GM10248 (cell line): ENCODE measurements at regions not wholly inside any gene's neighbourhood (a gene's known extent, or its start where the extent isn't known, plus 50 kb on each side); places are given as distances from the start of the nearest gene placed in this dataset.
A peak's percentile ranks its signal among the peaks of the same experiment; 100 is the strongest.
"Not testable (repeated sequence)": the region's sequence is repeated elsewhere in the genome, so short reads cannot be mapped to it uniquely, and the experiment has no call there.

Source experiments
- CTCF ChIA-PET: fragments of 300-600 bp; sonication (Branson Sonifier 250); formaldehyde crosslinking; extraction: SDS; loops from one replicate; lab custom pipeline; 2021; ENCODE audit warnings: antibody characterized with exemption; lab: Yijun Ruan, JAX
- POLR2A ChIA-PET: fragments of 350-650 bp; sonication (Branson Sonifier 250); formaldehyde crosslinking; extraction: SDS; loops from one replicate; lab custom pipeline; 2020; ENCODE audit warnings: antibody characterized with exemption; lab: Yijun Ruan, JAX
- DNase-seq: peaks from one replicate; pipeline ENCODE4 v3.0.0; 2012; ENCODE audit errors: extremely low spot score
- TF ChIP-seq, protein P1 (sequence below): IDR thresholded peaks from 2 replicates; pipeline ENCODE4 v1.5.1; 2012; ENCODE audit warnings: mild to moderate bottlenecking, low read depth; ENCODE audit errors: extremely low read depth, missing control alignments, control extremely low read depth

DNA sequence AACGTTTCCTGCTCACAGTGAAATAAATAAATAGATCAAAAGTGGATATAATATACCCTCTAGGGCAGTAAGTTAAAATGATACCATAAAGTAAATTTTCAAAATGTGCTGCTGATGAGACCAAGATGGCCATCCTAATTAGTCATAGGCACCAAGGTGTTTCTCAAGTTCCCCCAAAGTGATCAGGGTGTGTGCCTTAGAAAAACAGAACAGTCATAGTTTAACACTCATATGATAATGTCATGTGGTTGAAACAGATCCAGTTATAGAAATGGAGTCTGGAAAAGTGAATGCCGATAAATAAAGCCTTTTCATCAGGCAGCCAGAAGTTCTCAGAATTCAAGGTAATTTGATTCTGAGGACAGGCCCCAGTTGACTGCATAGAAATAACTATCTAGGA lies 161.5 kb upstream of the CDKN2B start:
- TF ChIP-seq, protein P1, sequence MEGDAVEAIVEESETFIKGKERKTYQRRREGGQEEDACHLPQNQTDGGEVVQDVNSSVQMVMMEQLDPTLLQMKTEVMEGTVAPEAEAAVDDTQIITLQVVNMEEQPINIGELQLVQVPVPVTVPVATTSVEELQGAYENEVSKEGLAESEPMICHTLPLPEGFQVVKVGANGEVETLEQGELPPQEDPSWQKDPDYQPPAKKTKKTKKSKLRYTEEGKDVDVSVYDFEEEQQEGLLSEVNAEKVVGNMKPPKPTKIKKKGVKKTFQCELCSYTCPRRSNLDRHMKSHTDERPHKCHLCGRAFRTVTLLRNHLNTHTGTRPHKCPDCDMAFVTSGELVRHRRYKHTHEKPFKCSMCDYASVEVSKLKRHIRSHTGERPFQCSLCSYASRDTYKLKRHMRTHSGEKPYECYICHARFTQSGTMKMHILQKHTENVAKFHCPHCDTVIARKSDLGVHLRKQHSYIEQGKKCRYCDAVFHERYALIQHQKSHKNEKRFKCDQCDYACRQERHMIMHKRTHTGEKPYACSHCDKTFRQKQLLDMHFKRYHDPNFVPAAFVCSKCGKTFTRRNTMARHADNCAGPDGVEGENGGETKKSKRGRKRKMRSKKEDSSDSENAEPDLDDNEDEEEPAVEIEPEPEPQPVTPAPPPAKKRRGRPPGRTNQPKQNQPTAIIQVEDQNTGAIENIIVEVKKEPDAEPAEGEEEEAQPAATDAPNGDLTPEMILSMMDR, result no peak
- CTCF ChIA-PET, result no interaction called here
- DNase-seq, result no peak
- POLR2A ChIA-PET, result no interaction called here

DNA sequence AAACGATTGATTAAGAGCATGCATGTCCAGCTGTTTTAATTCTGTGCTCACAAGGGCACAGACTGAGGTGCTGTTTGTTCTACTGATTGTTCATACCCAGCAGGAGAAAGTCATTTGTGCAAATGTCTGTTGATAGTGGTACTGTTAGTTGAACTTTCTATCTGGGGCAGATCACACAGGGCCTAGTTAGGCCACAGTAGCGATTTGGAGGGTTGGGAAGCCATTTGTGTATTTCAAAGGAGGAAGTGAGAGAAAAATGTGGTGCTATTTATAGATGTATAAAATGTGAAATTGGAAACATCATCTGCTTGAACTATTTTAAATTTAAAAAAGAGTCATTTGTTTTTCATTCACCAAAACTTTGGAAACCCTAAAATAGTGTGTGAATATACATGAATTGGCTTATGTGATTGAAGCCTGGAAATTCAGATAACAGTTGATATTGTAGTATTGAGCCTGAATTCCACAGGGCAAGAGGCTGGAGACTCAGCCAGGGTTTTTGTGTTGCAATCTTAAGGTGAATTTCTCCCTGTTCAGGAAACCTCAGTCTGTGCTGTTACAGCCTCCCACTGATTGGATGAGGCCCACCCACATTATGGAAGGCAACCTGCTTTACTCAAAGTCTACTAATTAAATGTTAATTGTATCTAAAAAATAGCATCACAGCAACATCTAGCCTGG lies 162.0 kb upstream of the CDKN2B start:
- POLR2A ChIA-PET, result no interaction called here
- CTCF ChIA-PET, result no interaction called here
- TF ChIP-seq, protein P1, result no peak
- peak; percentile 9 for DNase-seq

DNA sequence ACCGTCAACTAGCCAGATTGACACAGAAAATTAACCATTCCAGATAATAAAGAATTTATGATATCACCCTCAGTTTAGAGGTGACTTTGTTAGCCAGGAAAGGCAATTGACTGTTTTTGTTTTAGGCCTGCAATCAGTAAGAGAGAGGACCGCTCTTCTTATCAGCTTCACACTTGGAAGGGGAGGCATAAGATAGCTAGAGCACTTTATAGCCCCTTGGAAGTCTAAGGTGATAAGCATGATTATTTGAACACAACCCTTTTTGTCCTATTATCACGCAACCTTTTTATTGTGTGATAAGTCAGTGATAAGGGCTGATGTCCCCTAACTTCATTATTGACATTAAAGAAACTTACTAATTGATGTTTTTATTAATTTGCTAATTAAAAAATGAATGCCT lies 162.6 kb upstream of the CDKN2B start:
- DNase-seq, result no peak
- ChIA-PET POLR2A (no interaction called here), CTCF (no interaction called here)
- TF ChIP-seq, protein P1, result no peak

DNA sequence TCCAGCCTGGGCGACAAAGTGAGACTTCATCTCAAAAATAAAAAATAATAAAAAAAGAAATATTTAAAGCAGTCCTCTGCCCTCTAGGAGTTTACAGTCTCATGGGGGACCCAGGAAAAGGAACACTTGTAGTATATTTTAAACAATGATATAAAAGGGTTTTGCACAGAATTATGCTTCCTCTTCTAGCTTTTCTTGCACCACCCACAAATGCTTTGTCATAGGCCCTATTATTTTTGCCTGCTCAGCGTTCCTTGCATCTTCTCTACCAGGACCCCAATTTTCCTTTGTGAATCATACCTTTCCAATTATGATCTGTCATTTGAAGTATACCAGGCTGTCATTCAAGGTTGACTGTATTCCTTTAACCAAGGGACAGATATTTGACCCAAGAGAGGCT lies 164.8 kb upstream of the CDKN2B start:
- TF ChIP-seq, protein P1, result no peak
- POLR2A ChIA-PET, result no interaction called here
- CTCF ChIA-PET, result no interaction called here

DNA sequence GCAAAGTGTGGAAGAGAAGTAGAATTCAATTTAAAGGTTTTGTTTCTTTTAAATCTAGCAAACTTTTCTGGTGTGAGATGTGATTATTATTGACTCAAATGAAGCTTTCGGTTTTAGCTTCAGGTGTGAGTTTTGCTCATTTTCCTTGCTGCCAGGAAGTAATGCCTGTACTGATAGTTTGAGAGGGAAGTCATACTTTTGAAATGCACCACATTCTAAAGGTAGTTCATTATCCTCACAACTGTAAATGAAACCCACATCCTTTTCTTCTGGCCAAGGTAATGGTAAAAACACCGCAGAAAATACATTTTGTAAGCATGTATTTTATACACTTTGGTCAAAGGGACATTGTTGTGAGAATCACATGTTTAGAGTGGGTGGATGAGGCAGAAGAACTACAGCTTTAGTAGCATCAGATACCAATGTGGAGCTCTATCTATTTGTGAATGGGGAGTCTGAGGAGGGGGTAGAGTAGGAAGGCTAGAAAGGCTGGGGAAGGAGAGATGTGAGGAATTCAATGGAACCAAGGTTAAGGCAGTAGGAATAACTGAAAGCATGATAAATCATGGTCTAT lies 167.0 kb upstream of the CDKN2B start:
- CTCF ChIA-PET, result no interaction called here

More for the DNA sequence above, 164.8 kb upstream of the CDKN2B start:
- DNase-seq, result no peak

DNA sequence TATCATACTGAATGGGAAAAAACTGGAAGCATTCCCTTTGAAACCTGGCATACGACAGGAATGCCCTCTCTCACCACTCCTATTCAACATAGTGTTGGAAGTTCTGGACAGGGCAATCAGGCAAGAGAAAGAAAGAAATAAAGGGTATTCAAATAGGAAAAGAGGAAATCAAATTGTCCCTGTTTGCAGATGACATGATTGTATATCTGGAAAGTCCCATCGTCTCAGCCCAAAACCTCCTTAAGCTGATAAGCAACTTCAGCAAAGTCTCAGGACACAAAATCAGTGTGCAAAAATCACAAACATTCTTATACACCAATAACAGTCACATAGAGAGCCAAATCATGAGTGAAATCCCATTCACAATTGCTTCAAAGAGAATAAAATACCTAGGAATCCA lies 171.9 kb upstream of the CDKN2B start:
- POLR2A ChIA-PET, CTCF ChIA-PET, DNase-seq: not testable (repeated sequence)

More for the DNA sequence above, 167.0 kb upstream of the CDKN2B start:
- TF ChIP-seq, protein P1, result no peak
- peak; percentile 11 for DNase-seq
- POLR2A ChIA-PET, result no interaction called here

DNA sequence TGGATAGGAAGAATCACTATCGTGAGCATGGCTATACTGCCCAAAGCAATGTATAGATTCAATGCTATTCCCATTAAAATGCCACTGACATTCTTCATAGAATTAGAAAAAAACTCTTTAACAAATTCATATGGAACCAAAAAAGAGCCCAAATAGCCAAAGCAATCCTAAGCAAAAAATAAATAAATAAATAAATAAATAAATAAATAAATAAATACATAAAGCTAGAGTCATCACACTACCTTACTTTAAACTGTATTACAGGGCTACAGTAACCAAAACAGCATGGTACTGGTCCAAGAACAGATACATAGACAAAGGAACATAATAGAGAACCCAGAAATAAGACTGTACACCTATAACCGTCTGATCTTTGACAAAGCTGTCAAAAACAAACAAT lies 180.4 kb upstream of the CDKN2B start:
- TF ChIP-seq, protein P1, result no peak
- no peak for DNase-seq
- ChIA-PET CTCF (interaction anchor here (1.1 kb wide), 1 partner anchor 28 kb away, joined by 3 read pairs; no protein-coding TSS in a partner anchor), POLR2A (no interaction called here)

DNA sequence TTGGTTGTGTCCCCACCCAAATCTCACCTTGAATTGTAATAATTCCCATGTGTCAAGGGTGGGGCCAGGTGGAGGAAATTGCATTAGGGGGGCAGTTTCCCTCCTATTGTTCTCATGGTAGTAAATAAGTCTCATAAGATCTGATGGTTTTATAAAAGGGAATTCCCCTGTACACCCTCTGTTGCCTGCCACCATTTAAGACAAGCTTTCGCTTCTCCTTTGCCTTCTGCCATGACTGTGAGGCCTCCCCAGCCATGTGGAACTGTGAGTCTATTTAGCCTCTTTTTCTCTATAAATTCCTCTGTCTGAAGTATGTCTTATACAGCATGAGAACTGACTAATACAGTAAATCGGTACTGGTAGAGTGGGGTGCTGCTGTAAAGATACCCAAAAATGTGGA lies 187.9 kb upstream of the CDKN2B start:
- POLR2A ChIA-PET, CTCF ChIA-PET: not testable (repeated sequence)
- peak; percentile 18 for DNase-seq
